Natural killer cell (primary cell): ENCODE measurements at regions not wholly inside any gene's neighbourhood (a gene's known extent, or its start where the extent isn't known, plus 50 kb on each side); places are given as distances from the start of the nearest gene placed in this dataset.

Experiments used
- ATAC-seq, 3 donors: fragments of 150-1000 bp in 2 of 3; fragments of 200-7000 bp in 1 of 3; cut with Tn5 transposase; 1 replicate in 1 of 3; 2 replicates in 2 of 3; pipeline ENCODE4 v1.10.0; 2021; ENCODE audit warnings: mild to moderate bottlenecking in 2 of 3, moderate library complexity in 2 of 3
- DNase-seq, 2 donors: peaks; one replicate each; pipeline versions ENCODE4 v3.0.0 to v3.0.0-alpha.2; 2013 to 2021; ENCODE audit warnings: mixed read lengths in 1 of 2
- H3K27ac ChIP-seq: one replicate; pipeline ENCODE4 v1.5.1; 2013; ENCODE audit warnings: mild to moderate bottlenecking, low read length
- H3K27me3 ChIP-seq: one replicate; pipeline ENCODE4 v1.6.1; 2013; ENCODE audit warnings: low read length; ENCODE audit not compliant: control insufficient read depth, insufficient read depth
- H3K36me3 ChIP-seq: one replicate; pipeline ENCODE4 v1.6.1; 2013; ENCODE audit warnings: low read length; ENCODE audit not compliant: control insufficient read depth, insufficient read depth
- H3K4me1 ChIP-seq: one replicate; pipeline ENCODE4 v1.6.1; 2013; ENCODE audit warnings: low read length; ENCODE audit not compliant: control insufficient read depth, insufficient read depth
- H3K4me3 ChIP-seq: one replicate; pipeline ENCODE4 v1.5.1; 2013; ENCODE audit warnings: low read length
- H3K9me3 ChIP-seq: one replicate; pipeline ENCODE4 v1.6.1; 2013; ENCODE audit warnings: low read length; ENCODE audit not compliant: control insufficient read depth, insufficient read depth
- H3K27ac Mint-ChIP-seq, 2 donors: one replicate each; pipeline ENCODE4 v1.8.0; 2022; ENCODE audit warnings: mild to moderate bottlenecking in 2 of 2, mixed read lengths in 2 of 2, moderate library complexity in 1 of 2
- H3K27me3 Mint-ChIP-seq, 2 donors: one replicate each; pipeline ENCODE4 v1.8.0; 2022; ENCODE audit warnings: low read depth in 2 of 2, mixed read lengths in 2 of 2
- H3K36me3 Mint-ChIP-seq: one replicate; pipeline ENCODE4 v1.8.0; 2022; ENCODE audit warnings: mixed read lengths
- H3K4me1 Mint-ChIP-seq, 2 donors: one replicate each; pipeline ENCODE4 v1.8.0; 2022; ENCODE audit warnings: mixed read lengths in 2 of 2
- H3K4me3 Mint-ChIP-seq: one replicate; pipeline ENCODE4 v1.8.0; 2022; ENCODE audit warnings: mild to moderate bottlenecking, moderate library complexity, mixed read lengths
- H3K9me3 Mint-ChIP-seq, 2 donors: one replicate each; pipeline ENCODE4 v1.8.0; 2022; ENCODE audit warnings: mixed read lengths in 2 of 2
- WGBS: methylation state at CpG from one replicate; pipeline ENCODE4 v1.1.7; 2013; ENCODE audit warnings: missing lambda C conversion rate; ENCODE audit not compliant: insufficient coverage; 5-methylcytosine and 5-hydroxymethylcytosine counted together
- intact Hi-C: fragments of 100-400 bp; cut with micrococcal nuclease; formaldehyde crosslinking; loops from one replicate; pipeline ENCODE4 v1.14.2; 2022
- TF ChIP-seq, protein P1 (sequence below): fragments of 200-600 bp; IDR thresholded peaks from one replicate; pipeline ENCODE4 v1.8.0; 2022; ENCODE audit warnings: antibody characterized with exemption

DNA sequence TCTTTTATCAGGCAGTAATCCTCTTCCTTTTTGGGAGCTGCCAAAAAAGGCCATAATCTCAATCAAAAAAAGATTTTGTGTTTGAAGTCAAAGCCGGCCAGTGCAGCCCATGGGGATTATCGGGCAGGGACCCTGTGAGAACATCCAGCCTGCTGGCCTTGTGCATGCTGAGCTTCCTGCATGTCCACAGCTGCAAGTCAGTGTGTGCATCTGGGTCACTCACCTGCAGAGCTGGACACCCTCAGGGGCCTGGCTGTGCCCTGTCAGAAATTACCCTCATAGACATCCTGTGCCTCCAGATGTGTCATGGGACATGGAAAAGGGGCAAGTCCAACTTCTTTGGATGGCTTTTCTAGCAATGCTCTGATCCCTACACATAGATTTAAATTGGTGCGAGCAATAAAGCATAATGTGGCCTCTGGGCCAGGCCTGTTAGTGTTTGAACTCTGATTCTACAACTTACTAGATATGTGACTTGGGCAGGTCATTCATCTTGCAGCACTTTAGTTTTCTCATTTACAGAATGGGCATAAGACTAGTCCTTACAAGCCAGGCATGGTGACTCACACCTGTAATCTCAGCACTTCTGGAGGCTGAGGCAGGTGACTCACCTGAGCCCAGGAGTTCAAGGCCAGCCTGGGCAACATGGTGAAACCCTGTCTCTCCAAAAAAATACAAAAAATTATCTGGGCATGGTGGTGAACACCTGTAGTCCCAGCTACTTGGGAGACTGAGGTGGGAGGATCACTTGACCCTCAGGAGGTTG is 81.6 kb upstream of the LARGE1 start:
- Histone ChIP-seq H3K4me3 (no peak overlapping the region), H3K9me3 (no peaks in the 10 kb centered on the region), H3K4me1 (no peaks in the 10 kb centered on the region), H3K36me3 (no peaks in the 10 kb centered on the region), H3K27me3 (no peaks in the 10 kb centered on the region), H3K27ac (no peak overlapping the region)
- DNase-seq (no peak), ATAC-seq (no peak)
- H3K36me3 Mint-ChIP-seq: no peaks in the 10 kb centered on the region
- 90% methylated on average over 3 of the region's 3 CpGs for WGBS
- TF ChIP-seq, protein P1, sequence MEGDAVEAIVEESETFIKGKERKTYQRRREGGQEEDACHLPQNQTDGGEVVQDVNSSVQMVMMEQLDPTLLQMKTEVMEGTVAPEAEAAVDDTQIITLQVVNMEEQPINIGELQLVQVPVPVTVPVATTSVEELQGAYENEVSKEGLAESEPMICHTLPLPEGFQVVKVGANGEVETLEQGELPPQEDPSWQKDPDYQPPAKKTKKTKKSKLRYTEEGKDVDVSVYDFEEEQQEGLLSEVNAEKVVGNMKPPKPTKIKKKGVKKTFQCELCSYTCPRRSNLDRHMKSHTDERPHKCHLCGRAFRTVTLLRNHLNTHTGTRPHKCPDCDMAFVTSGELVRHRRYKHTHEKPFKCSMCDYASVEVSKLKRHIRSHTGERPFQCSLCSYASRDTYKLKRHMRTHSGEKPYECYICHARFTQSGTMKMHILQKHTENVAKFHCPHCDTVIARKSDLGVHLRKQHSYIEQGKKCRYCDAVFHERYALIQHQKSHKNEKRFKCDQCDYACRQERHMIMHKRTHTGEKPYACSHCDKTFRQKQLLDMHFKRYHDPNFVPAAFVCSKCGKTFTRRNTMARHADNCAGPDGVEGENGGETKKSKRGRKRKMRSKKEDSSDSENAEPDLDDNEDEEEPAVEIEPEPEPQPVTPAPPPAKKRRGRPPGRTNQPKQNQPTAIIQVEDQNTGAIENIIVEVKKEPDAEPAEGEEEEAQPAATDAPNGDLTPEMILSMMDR: no peak
- intact Hi-C loops: no loop called here
- no peak overlapping the region for H3K27ac Mint-ChIP-seq
- H3K9me3 Mint-ChIP-seq: peaks cover 12 to 18% of the 10 kb centered on the region in 2 donors
- no peaks in the 10 kb centered on the region for H3K27me3 Mint-ChIP-seq
- no peak overlapping the region for H3K4me3 Mint-ChIP-seq
- H3K4me1 Mint-ChIP-seq: no peaks in the 10 kb centered on the region

DNA sequence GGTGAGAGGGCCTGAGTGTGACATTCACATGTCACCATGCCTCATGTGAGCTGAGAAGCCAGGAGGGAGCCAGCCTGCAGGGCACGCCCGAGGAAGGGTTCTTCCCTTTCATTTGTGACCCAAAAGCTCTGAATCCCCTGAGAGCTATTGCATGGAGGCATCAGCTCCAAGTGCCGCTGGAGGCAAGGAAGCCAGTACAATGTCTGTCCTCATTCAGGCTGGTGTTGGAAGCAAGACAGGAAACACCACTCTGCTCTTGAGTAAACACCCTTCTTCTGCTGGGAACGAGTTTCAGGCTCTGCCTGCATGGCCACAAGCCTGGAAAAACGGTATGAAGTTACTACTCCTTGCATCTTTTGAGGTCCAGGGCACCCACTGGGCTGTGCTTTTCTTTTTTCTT is 83.8 kb upstream of the LARGE1 start:
- intact Hi-C loops: no loop called here
- DNase-seq: no peak
- 32% methylated on average over 5 of the region's 5 CpGs for WGBS
- H3K27ac Mint-ChIP-seq: no peak overlapping the region
- no peaks in the 10 kb centered on the region for H3K27me3 Mint-ChIP-seq
- ATAC-seq: no peak
- Histone ChIP-seq H3K9me3 (peaks cover 3% of the 10 kb centered on the region), H3K4me3 (no peak overlapping the region), H3K36me3 (no peaks in the 10 kb centered on the region), H3K27ac (no peak overlapping the region), H3K27me3 (no peaks in the 10 kb centered on the region), H3K4me1 (no peaks in the 10 kb centered on the region)
- no peak overlapping the region for H3K4me3 Mint-ChIP-seq
- H3K36me3 Mint-ChIP-seq: no peaks in the 10 kb centered on the region
- H3K9me3 Mint-ChIP-seq: peaks cover 8 to 11% of the 10 kb centered on the region in 2 donors
- no peaks in the 10 kb centered on the region for H3K4me1 Mint-ChIP-seq
- TF ChIP-seq, protein P1: no peak

DNA sequence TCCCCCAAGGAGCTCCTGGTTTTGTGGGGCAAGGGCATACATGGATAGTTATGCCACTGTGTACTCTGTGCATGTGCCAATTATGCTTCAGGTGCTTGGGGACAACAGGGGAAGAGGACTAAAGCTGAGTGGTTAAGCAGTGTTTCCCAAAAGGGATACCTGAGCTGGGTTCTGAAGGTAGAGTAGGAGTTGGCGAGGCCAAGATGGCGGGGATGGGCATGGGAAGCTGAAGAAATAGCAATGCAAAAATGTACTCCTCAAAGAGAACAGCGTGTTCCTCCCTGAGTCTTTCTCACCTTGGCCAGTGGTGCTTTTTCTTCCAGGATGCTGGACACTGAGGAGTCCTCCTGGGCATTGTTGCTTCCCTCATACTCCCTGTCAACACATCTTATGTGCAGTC is 90.0 kb upstream of the LARGE1 start:
- DNase-seq (no peak), ATAC-seq (no peak)
- no peak overlapping the region for H3K27ac ChIP-seq
- H3K9me3 Mint-ChIP-seq: peaks cover 5 to 17% of the 10 kb centered on the region in 2 donors
- no peaks in the 10 kb centered on the region for H3K4me1 Mint-ChIP-seq
- H3K27me3 Mint-ChIP-seq: no peaks in the 10 kb centered on the region
- H3K36me3 ChIP-seq: no peaks in the 10 kb centered on the region
- H3K4me3 ChIP-seq: no peak overlapping the region
- no peak overlapping the region for H3K4me3 Mint-ChIP-seq
- WGBS: 77% methylated on average over 3 of the region's 3 CpGs
- H3K4me1 ChIP-seq: no peaks in the 10 kb centered on the region
- peaks cover 3% of the 10 kb centered on the region for H3K9me3 ChIP-seq
- H3K27me3 ChIP-seq: no peaks in the 10 kb centered on the region
- no peaks in the 10 kb centered on the region for H3K36me3 Mint-ChIP-seq
- no peak overlapping the region for H3K27ac Mint-ChIP-seq
- TF ChIP-seq, protein P1: no peak
- intact Hi-C loops: no loop called here

DNA sequence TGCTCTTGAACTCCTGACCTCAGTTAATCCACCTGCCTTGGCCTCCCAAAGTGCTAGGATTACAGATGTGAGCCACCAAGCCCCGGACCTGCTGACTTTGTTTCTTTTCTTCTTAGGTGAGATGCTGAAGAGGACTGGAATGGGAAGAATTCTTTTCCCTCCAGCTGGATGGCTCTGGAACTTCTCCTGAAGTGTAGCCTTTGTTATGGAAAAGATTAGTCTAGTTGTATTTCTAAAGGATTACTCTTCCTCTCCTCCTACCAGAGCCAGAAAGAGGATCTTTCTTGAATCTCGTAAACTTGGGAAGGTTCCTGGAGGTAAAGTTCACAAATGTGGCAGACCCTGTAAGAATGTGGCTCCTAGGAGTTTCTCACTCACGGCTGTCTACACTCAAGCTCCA is 95.4 kb upstream of the LARGE1 start:
- Histone ChIP-seq H3K27ac (no peak overlapping the region), H3K4me3 (no peak overlapping the region), H3K4me1 (no peaks in the 10 kb centered on the region), H3K36me3 (no peaks in the 10 kb centered on the region), H3K27me3 (no peaks in the 10 kb centered on the region), H3K9me3 (no peaks in the 10 kb centered on the region)
- no peak for DNase-seq
- Mint-ChIP-seq H3K27me3 (no peaks in the 10 kb centered on the region), H3K9me3 (peaks cover 5 to 25% of the 10 kb centered on the region in 2 donors), H3K36me3 (no peaks in the 10 kb centered on the region), H3K4me1 (no peaks in the 10 kb centered on the region), H3K4me3 (no peak overlapping the region), H3K27ac (no peak overlapping the region)
- ATAC-seq: no peak
- intact Hi-C loops: no loop called here
- TF ChIP-seq, protein P1: no peak
- 69% methylated on average over 1 of the region's 3 CpGs for WGBS
